GM12892 (cell line): ENCODE measurements at regions not wholly inside any gene's neighbourhood (a gene's known extent, or its start where the extent isn't known, plus 50 kb on each side); places are given as distances from the start of the nearest gene placed in this dataset.

Experiments
- DNase-seq: peaks from one replicate; pipeline ENCODE4 v3.0.0; 2011; ENCODE audit not compliant: insufficient read length
- FAIRE-seq: peaks from 2 replicates; lab custom pipeline; 2011; peaks lifted over from hg19 to GRCh38; lab: Jason Lieb, UNC
- POLR2A ChIP-seq: IDR thresholded peaks from 2 replicates; pipeline ENCODE4 v1.6.1; 2011; ENCODE audit warnings: low read depth, low read length, control low read depth
- POLR2AphosphoS5 ChIP-seq: IDR thresholded peaks from 2 replicates; pipeline ENCODE4 v1.6.1; 2011; ENCODE audit warnings: low read depth, low read length, control low read depth
- TAF1 ChIP-seq: IDR thresholded peaks from 2 replicates; pipeline ENCODE4 v1.6.1; 2011; ENCODE audit warnings: low read depth, mild to moderate bottlenecking, control low read depth, low read length, borderline replicate concordance

DNA sequence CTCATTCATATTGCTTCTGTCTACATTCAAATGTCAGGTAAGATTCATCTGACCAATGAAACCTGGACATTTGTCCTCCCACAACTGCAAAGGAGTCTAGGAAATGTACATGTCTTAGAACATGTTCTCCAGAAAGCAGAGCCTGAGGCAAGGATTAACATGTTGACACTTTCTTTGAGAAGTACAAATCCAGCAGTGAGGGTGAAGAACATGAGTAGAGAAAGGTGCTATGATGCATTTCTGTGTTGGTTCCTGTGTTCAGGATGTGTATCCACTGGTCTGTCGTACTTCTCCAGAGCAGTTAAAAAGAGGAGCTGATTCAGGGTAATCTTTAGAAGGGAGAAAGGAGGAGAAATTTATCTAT, 146.0 kb upstream of the AGR3 start:
- TF ChIP-seq POLR2A (no peak), TAF1 (no peak), POLR2AphosphoS5 (no peak)
- FAIRE-seq = no peak
- DNase-seq = no peak

DNA sequence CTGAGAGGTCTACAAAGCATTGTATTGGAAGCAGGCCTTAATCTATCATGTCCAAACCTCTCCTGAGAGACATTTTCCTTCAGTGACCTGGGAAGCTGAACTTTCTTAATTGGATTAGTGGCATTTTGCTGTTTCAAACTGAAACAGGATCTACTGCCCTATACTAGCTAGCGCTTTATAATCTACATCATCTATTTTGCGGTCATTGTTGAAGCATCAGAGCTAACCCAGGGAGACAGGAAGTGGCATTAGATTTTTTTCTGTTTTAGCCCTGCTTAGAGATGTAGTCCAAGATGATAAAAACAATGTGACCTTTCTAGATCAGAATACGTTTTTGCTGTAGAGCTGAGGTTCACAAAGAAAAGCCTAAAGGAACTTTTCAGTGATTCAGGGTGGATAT, 147.4 kb upstream of the AGR3 start:
- FAIRE-seq (no peak), DNase-seq (no peak)
- TF ChIP-seq POLR2A (no peak), TAF1 (no peak), POLR2AphosphoS5 (no peak)

DNA sequence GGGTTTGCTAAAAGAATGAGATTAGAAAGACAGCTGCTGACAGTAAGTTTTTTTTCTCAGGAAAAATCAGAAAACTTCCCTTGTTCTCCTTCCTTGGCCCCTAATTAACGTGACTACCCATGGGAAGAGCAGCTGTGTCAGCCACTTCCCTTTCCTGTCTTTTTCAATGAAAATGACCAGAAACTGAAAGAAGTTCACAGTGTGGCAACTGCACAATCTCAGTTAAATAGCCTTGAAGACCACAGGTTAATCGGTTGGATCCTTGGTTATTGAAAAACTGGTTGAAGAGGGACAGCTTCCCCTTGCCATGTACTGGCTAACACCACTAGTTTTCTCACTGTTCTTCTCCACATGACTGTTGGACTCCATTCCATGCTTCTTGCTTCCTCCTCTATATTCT, 148.8 kb upstream of the AGR3 start:
- no peak for DNase-seq
- no peak for TF ChIP-seq POLR2A
- TF ChIP-seq POLR2AphosphoS5 = no peak
- no peak for TF ChIP-seq TAF1
- FAIRE-seq = no peak

DNA sequence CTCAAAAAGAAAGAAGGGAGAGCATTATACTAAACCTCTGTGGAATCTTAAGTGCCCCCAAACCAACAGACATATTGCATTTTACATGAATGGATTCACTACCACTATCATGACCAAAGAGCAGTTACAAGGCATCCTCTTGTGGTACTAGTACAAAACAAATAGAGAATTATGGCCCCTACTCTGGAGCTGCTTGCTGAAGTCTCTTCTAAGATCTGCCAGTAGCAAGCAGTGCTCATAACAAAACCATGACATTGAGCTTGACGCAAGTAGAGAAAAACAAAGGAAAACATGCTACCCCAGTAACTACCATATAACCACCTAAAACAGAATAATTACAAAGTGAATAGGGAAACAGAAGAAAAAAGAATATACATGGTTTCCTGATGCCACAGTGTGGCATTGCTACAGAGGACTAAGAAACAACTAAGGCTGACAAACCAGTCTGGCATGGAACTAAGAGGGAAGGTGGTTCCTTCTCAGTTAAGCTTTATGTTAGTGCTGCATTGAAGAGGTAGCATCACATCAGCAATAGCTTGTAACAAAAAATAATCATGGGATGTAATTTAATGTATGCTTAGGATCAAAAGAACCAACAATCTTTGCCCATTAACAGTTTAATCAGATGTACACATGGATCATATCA, 150.2 kb upstream of the AGR3 start:
- peak; percentile 70 for FAIRE-seq
- DNase-seq = no peak
- TF ChIP-seq POLR2A (no peak), POLR2AphosphoS5 (no peak), TAF1 (no peak)

DNA sequence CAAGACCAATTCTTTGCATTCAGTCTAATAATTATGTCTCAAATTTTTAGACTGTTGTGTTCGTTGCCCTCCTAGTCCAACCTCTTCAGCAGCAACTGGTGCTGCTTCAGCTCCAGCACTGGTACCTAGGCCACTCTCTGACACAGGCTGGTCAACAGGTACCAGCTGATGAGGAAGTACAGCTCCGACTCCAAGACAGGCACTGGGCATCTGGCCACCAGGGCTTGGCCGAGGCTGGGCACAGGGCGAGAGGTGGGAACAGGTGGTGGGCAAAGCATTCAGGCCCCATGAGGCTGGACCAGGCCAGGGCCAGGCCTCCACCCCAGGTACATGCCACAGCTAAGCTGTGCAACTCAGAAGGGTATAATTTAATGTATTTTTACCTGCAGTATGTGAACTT, 151.5 kb upstream of the AGR3 start:
- FAIRE-seq = no peak

DNA sequence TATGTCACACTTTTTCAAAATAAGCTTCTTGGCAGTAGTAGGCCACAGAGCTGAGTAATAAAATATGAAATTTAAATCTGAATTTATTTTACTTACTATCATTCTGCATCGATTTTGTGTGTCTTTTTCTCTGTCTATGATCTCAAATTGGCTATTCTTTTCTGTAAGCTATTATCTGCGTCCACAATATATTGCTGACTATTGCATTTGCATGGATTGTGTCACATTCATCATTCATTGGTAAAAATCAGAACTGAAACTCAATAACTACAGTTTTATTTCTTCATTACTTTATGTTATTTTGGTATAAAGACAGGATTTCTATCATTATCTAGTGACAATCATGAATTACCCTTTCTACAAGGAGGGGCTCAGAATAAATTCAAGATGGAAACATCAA, 154.8 kb upstream of the AGR3 start:
- DNase-seq (no peak), FAIRE-seq (no peak)
- TF ChIP-seq POLR2AphosphoS5 (no peak), TAF1 (no peak), POLR2A (no peak)

More for the DNA sequence above, 151.5 kb upstream of the AGR3 start:
- TF ChIP-seq TAF1 = no peak
- no peak for TF ChIP-seq POLR2AphosphoS5
- TF ChIP-seq POLR2A = no peak
- no peak for DNase-seq

DNA sequence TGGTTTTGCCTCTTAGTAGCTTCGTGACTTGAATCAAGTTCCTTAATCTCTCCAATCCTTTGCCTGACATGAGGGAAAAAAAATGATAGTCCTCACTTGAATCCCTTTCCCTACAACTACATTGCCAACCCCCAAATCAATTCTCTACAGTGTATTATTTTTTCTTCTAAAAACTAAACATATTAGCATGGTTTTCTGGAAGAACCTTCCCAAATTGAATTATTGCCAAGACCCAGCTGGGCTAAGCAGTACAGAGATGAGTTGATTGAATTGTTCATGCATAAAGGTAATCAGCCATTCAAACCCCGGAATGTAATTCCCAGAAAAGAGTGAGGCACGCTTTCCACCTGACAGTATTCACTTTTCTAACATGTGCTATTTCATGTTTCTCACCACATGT, 155.6 kb upstream of the AGR3 start:
- TF ChIP-seq POLR2A (no peak), TAF1 (no peak), POLR2AphosphoS5 (no peak)
- FAIRE-seq = no peak
- no peak for DNase-seq

DNA sequence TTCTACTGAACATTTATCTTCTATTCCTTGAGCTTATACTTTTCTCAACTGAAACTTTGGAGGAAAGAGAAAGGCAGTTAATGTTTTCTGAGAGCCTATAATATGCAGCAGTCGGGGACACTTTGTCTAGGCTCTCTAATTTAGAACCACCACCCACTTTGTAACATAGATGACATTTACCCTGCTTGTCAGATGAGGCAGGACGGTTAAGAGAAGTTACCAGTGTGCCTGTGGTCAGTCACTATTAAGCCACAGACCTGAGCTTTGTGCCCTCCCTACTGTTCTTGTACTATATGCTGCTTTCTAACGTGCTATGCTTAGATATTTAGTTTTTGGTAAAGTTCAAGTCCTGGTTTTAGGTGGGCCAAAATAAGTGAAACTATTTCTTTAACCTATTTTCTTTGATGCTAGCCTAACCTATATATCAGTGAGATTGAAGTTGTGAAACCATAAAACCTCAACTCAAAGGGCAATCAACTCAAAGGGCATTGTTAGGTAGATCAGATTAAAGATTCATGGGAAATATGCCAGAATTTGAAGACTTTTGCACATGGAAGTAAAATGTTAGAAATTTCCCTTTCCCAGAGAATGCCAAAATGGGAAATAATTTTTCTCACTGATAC, 156.5 kb upstream of the AGR3 start:
- DNase-seq = no peak
- FAIRE-seq = peak; percentile 61
- no peak for TF ChIP-seq POLR2A
- no peak for TF ChIP-seq TAF1

DNA sequence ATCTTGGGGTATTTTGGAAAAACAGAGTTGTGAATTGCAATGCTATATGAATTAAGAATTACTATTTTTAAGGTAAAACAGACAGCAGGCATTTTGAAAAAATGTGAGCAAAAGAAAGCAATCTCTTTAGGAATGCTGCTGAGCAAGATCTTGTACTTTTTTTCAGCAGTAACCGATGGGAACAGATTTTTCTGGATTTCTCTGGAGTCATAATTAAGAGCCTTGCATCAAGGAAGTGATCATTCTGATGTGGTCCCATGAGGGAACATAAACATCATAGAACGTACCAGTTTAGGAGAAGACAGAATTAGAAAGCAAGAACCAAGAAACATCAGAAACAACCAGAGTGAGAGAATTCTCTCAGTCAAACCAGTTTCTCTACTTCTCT, 157.0 kb upstream of the AGR3 start:
- DNase-seq = no peak
- TF ChIP-seq TAF1 = no peak
- no peak for FAIRE-seq

DNA sequence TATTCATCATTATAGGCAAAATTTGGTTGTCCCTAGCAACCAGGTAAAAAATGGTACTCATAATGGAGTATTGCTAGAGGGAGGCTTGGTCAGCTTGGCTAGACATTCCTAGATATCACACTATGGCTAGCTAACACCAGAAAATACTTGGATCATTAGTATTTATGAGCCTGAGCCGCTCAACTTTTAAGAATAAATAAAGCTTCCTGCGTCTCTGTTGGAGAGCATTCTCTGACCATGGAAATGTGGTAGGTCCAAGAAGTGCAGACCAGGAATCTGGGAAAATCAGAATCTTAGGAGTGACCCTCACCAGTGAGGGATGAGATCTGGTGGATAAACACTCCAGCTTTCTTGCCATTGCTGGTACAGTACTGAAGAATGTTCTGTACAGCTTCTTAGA, 157.6 kb upstream of the AGR3 start:
- no peak for DNase-seq
- FAIRE-seq = no peak
- no peak for TF ChIP-seq POLR2AphosphoS5
- TF ChIP-seq TAF1 = no peak
- TF ChIP-seq POLR2A = no peak

DNA sequence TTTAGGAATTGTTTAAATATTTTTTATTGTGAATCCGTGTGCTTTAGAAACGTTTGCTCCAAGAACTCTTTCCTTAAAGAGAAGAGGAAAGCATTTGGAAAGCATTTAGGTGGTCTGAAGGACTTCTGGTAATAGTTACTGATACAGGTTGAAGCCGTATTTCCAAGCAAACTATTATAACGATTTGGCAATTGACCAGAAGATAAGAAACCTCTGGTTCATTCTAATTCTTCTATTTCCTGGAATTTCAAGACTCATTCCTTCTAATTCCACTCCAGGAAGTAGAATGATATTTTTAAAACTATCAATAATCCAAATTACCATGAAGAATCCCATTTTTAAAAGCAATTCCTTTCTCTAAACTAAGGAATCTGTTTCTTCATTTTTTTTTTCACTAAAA, 158.9 kb upstream of the AGR3 start:
- DNase-seq = no peak
- TF ChIP-seq POLR2A (no peak), TAF1 (no peak), POLR2AphosphoS5 (no peak)
- FAIRE-seq = no peak

DNA sequence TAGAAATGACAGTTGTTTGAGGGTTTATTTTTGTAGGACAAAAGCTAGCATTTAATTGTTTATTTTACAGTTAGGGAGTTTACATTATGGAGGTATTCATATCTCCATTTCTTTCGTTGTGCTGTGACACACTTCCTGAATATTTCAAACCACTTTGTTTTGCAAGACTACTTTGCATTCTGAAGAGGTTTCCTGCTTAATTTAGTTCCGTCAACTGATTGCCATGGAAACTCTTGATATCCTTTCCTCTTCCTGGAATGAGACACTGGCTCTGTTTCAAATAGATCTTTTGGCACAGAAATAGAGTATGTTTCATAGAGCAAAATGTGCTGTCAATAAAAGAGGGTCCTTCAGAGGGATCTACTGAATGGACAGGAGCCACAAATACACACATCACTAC, 159.5 kb upstream of the AGR3 start:
- FAIRE-seq = peak; percentile 74
- TF ChIP-seq TAF1 = no peak
- TF ChIP-seq POLR2A = no peak
- no peak for TF ChIP-seq POLR2AphosphoS5
- no peak for DNase-seq
